ENCODE measurements at regions not wholly inside any gene's neighbourhood (a gene's known extent, or its start where the extent isn't known, plus 50 kb on each side); places are given as distances from the start of the nearest gene placed in this dataset.

- ATAC-seq (no peak), DNase-seq (ENCODE audit: low read depth in 1 of 2, low spot score in 1 of 2) (no peak), FAIRE-seq (no peak)
- 13% methylated on average over 8 of the region's 16 CpGs for WGBS (ENCODE audit: missing lambda C conversion rate)
- CTCF ChIA-PET: interaction anchor here (0.8 to 1.3 kb wide), 2 partner anchors 25 to 192 kb away, joined by 3 to 5 read pairs; no protein-coding TSS in a partner anchor
- POLR2A ChIA-PET: no interaction called here
- H3K4me2 ChIP-seq: no peak overlapping the region
- TF ChIP-seq ELK1 (IDR thresholded peaks at IDR 0.05; ENCODE audit: low read depth, low read length) (no peak), BCL3 (IDR thresholded peaks at IDR 0.05) (no peak), POLR2A (IDR thresholded peaks at IDR 0.05; ENCODE audit: low read length) (no peak), HMGXB4 (CRISPR knock-in tag; IDR thresholded peaks at IDR 0.05; ENCODE audit: borderline replicate concordance) (no peak), CTCF (IDR thresholded peaks at IDR 0.05) (no peak), HOXA7 (CRISPR knock-in tag; IDR thresholded peaks at IDR 0.05) (no peak), MAFK (IDR thresholded peaks at IDR 0.05; ENCODE audit: partially characterized antibody) (no peak), JUN (IDR thresholded peaks at IDR 0.05) (no peak), RFX5 (IDR thresholded peaks at IDR 0.05) (no peak), HEYL (CRISPR knock-in tag; IDR thresholded peaks at IDR 0.05) (no peak), CBX2 (IDR thresholded peaks at IDR 0.05; ENCODE audit: borderline replicate concordance, low read depth) (no peak), NFE2L2 (conservative IDR thresholded peaks at IDR 0.05; ENCODE audit: low read length) (no peak), ESRRA (IDR thresholded peaks at IDR 0.05; ENCODE audit: borderline replicate concordance, low read length) (no peak), CHD2 (IDR thresholded peaks at IDR 0.05; ENCODE audit: low read length, partially characterized antibody) (no peak), PHF8 (IDR thresholded peaks at IDR 0.05; ENCODE audit: borderline replicate concordance, low read depth) (no peak)
- H3K4me3 ChIP-seq: no peak overlapping the region
- H3K27ac ChIP-seq: no peak overlapping the region
- H3K4me1 ChIP-seq: no peaks in the 10 kb centered on the region
- no peaks in the 10 kb centered on the region for H3K9me3 ChIP-seq
These were observed 212.4 kb upstream of the C14orf180 start for GRCh38 chr14:104366931-104367865.

- Histone ChIP-seq H3K4me2 (no peak overlapping the region), H3K27ac (no peak overlapping the region), H3K4me3 (no peak overlapping the region), H3K4me1 (no peaks in the 10 kb centered on the region), H3K9me3 (no peaks in the 10 kb centered on the region)
- no peak for TF ChIP-seq BHLHE40 (IDR thresholded peaks at IDR 0.05; ENCODE audit: low read depth, low read length)
- no peak for TF ChIP-seq TP53 (CRISPR knock-in tag; IDR thresholded peaks at IDR 0.05)
- TF ChIP-seq CHD2 (IDR thresholded peaks at IDR 0.05; ENCODE audit: low read length, partially characterized antibody): no peak
- TF ChIP-seq E2F6 (IDR thresholded peaks at IDR 0.05; ENCODE audit: borderline replicate concordance, low read depth): no peak
- TF ChIP-seq HEYL (CRISPR knock-in tag; IDR thresholded peaks at IDR 0.05): no peak
- no peak for TF ChIP-seq RARB (CRISPR knock-in tag; IDR thresholded peaks at IDR 0.05)
- no peak for TF ChIP-seq SMC3 (IDR thresholded peaks at IDR 0.05)
- TF ChIP-seq ZNF302 (CRISPR knock-in tag; IDR thresholded peaks at IDR 0.05): no peak
- no peak for TF ChIP-seq HDAC2 (IDR thresholded peaks at IDR 0.05)
- no peak for TF ChIP-seq FOSL2 (IDR thresholded peaks at IDR 0.05)
- no peak for TF ChIP-seq FOSL2 (CRISPR knock-in tag; IDR thresholded peaks at IDR 0.05)
- no peak for TF ChIP-seq PBX3 (IDR thresholded peaks at IDR 0.05)
- no peak for TF ChIP-seq MAZ (IDR thresholded peaks at IDR 0.05; ENCODE audit: borderline replicate concordance, low read depth, low read length)
- TF ChIP-seq CHD4 (IDR thresholded peaks at IDR 0.05; ENCODE audit: borderline replicate concordance): no peak
- TF ChIP-seq RCOR1 (IDR thresholded peaks at IDR 0.05; ENCODE audit: low read depth, low read length): no peak
- TF ChIP-seq CBX8 (IDR thresholded peaks at IDR 0.05): no peak
- DNase-seq (ENCODE audit: low read depth in 1 of 2, low spot score in 1 of 2): no peak
- POLR2A ChIA-PET: no interaction called here
- CTCF ChIA-PET: interaction anchor here (0.8 to 1.5 kb wide), 4 partner anchors 10 to 191 kb away, joined by 3 to 5 read pairs (median 3); no protein-coding TSS in a partner anchor
- ATAC-seq: no peak
- FAIRE-seq: no peak
- WGBS (ENCODE audit: missing lambda C conversion rate): 58% methylated on average over 32 of the region's 36 CpGs
These were observed 211.5 kb upstream of the C14orf180 start for GRCh38 chr14:104367866-104368750.

Data from A549 (cell line).